GM12891 (cell line): ENCODE measurements at regions not wholly inside any gene's neighbourhood (a gene's known extent, or its start where the extent isn't known, plus 50 kb on each side); places are given as distances from the start of the nearest gene placed in this dataset.

ENCODE experiments used
- PAX5 ChIP-seq: IDR thresholded peaks from 2 replicates; pipeline ENCODE4 v1.6.1; 2011; ENCODE audit warnings: low read length, moderate library complexity, mild to moderate bottlenecking; ENCODE audit not compliant: insufficient read depth, severe bottlenecking
- POLR2A ChIP-seq: IDR thresholded peaks from 2 replicates; pipeline ENCODE4 v1.6.1; 2011; ENCODE audit warnings: low read depth, low read length, control low read depth
- POLR2AphosphoS5 ChIP-seq: IDR thresholded peaks from 2 replicates; pipeline ENCODE4 v1.6.1; 2011; ENCODE audit warnings: low read depth, low read length, control low read depth
- POU2F2 ChIP-seq: IDR thresholded peaks from 2 replicates; pipeline ENCODE4 v1.6.1; 2011; ENCODE audit warnings: low read depth, mild to moderate bottlenecking, control low read depth, low read length, moderate library complexity
- SPI1 ChIP-seq: IDR thresholded peaks from 2 replicates; pipeline ENCODE4 v1.6.1; 2011; ENCODE audit warnings: low read depth, low read length, control low read depth
- TAF1 ChIP-seq: IDR thresholded peaks from 2 replicates; pipeline ENCODE4 v1.6.1; 2011; ENCODE audit warnings: low read depth, low read length, control low read depth

DNA sequence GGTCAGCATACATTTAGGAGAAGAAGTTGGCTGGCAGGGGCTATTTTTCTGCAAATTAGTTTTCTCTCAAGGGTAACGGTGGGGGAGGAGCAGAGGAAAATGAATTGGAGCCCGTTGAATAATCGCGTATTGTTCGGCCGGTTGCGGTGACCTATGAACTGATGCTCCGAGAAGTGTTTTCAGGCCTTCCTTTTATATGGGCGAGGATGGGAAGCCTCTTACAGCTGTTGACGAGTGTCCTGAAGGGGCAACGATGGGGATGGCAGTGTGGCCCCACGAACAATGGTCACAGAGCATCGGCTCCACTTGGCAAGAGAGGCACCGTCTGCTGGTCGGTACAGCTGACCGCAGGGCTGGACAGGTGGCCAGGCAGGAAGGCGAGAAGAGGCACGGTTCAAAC lies 400.7 kb downstream of the ZSWIM6 start:
- TF ChIP-seq POLR2A: no peak
- TF ChIP-seq SPI1: no peak
- no peak for TF ChIP-seq POLR2AphosphoS5
- no peak for TF ChIP-seq POU2F2
- no peak for TF ChIP-seq TAF1
- no peak for TF ChIP-seq PAX5
